HepG2 (cell line): ENCODE measurements at regions not wholly inside any gene's neighbourhood (a gene's known extent, or its start where the extent isn't known, plus 50 kb on each side); places are given as distances from the start of the nearest gene placed in this dataset.

Experiments
- HOXA7 ChIP-seq: sonication (generic); formaldehyde crosslinking; IDR thresholded peaks from 2 replicates; pipeline ENCODE4 v1.8.1; 2022; ENCODE audit warnings: mild to moderate bottlenecking, missing genetic modification reagents, moderate library complexity
- MAFF ChIP-seq: IDR thresholded peaks from 2 replicates; pipeline ENCODE4 v1.6.1; 2011; ENCODE audit warnings: low read depth, low read length, improper control_type of control experiment
- POLR2A ChIP-seq, 2 experiments: IDR thresholded peaks; 2 replicates each; pipeline ENCODE4 v1.6.1; 2011; ENCODE audit warnings: low read depth in 2 of 2, low read length in 2 of 2, mild to moderate bottlenecking in 1 of 2, moderate library complexity in 1 of 2; ENCODE audit not compliant: insufficient read depth in 1 of 2
- ZKSCAN1 ChIP-seq: fragments of 150-350 bp; IDR thresholded peaks from 2 replicates; pipeline ENCODE4 v1.6.1; 2014; ENCODE audit warnings: low read length
- ZNF205 ChIP-seq: IDR thresholded peaks from 2 replicates; pipeline ENCODE4 v1.6.1; 2018; ENCODE audit warnings: missing biosample characterization, missing genetic modification reagents
- ZSCAN30 ChIP-seq: sonication (generic); formaldehyde crosslinking; IDR thresholded peaks from 2 replicates; pipeline ENCODE4 v1.5.0; 2020; ENCODE audit warnings: mild to moderate bottlenecking, missing genetic modification reagents
- TF ChIP-seq, protein P1 (sequence below): IDR thresholded peaks from 2 replicates; pipeline ENCODE4 v1.6.1; 2012; ENCODE audit warnings: inconsistent platforms

DNA sequence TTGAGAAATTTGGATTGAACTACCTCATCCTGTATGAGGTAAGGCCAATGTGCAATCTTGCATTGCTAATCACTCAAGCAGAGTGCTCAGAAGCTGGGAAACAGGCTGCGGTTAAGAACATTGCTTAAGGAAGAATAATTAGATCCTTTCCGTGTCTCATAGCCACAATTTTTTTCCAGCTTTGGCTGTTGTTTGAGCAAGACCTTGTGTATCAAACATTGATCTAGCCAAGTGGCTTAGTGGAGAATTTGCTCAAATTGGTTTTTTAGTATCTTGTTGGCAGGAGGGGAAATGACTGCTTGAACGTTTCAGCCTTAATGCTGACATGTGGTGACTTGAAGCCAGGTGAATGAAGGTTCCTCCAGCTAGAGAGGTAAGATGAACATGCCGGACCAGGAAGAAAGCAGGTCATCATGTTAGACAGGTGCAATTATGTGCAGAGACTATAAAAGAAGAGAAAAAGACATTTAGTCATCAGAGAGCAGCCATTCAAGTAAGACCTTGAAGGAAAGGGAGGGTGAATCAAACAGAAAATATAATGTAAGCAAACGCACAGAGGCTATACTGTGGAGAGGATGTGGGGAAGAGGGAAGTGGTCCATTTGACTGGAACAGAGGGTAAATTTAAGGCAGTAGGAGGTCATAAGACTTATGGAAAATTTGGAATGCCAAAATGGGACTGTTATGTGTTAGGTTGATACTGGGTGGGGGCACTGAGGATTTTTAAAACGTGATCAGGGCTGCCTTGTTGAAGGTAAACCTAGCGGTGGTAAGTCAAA is 98.9 kb upstream of the CYP1B1 start:
- TF ChIP-seq MAFF: no peak
- no peak for TF ChIP-seq ZNF205
- no peak for TF ChIP-seq POLR2A (IDR thresholded peaks at IDR 0.05; ENCODE audit: insufficient read depth in 1 of 2, low read depth in 2 of 2, low read length in 2 of 2)
- TF ChIP-seq, protein P1, sequence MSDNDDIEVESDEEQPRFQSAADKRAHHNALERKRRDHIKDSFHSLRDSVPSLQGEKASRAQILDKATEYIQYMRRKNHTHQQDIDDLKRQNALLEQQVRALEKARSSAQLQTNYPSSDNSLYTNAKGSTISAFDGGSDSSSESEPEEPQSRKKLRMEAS: no peak
- no peak for TF ChIP-seq ZSCAN30
- TF ChIP-seq ZKSCAN1: no peak
- TF ChIP-seq HOXA7 (CRISPR knock-in tag): no peak
